Astrocyte (in vitro differentiated cells and primary cell): ENCODE measurements at regions not wholly inside any gene's neighbourhood (a gene's known extent, or its start where the extent isn't known, plus 50 kb on each side); places are given as distances from the start of the nearest gene placed in this dataset.

Source experiments
- DNase-seq: peaks from one replicate; pipeline ENCODE4 v3.0.0-alpha.2; 2010; ENCODE audit warnings: low read depth
- FAIRE-seq: peaks from 2 replicates; lab custom pipeline; 2011; peaks lifted over from hg19 to GRCh38; lab: Jason Lieb, UNC
- H2AFZ ChIP-seq: 2 replicates; pipeline ENCODE4 v1.6.0; 2012; ENCODE audit warnings: low read depth, low read length, inconsistent platforms
- H3K27ac ChIP-seq: 2 replicates; pipeline ENCODE4 v1.5.1; 2011; ENCODE audit warnings: low read depth, low read length, inconsistent platforms
- H3K27me3 ChIP-seq: 2 replicates; pipeline ENCODE4 v1.6.0; 2011; ENCODE audit warnings: low read length, inconsistent platforms; ENCODE audit not compliant: insufficient read depth
- H3K36me3 ChIP-seq: 2 replicates; pipeline ENCODE4 v1.5.1; 2011; ENCODE audit warnings: low read length, inconsistent platforms; ENCODE audit not compliant: insufficient read depth
- H3K4me1 ChIP-seq: 2 replicates; pipeline ENCODE4 v1.5.1; 2011; ENCODE audit warnings: low read length, inconsistent platforms; ENCODE audit not compliant: insufficient read depth
- H3K4me2 ChIP-seq: 2 replicates; pipeline ENCODE4 v1.6.0; 2012; ENCODE audit warnings: low read length, inconsistent platforms
- H3K4me3 ChIP-seq: 2 replicates; pipeline ENCODE4 v1.5.1; 2011; ENCODE audit warnings: low read depth, mild to moderate bottlenecking, low read length, inconsistent platforms; ENCODE audit not compliant: insufficient read depth
- H3K79me2 ChIP-seq: 2 replicates; pipeline ENCODE4 v1.6.0; 2012; ENCODE audit warnings: mild to moderate bottlenecking, low read length, inconsistent platforms; ENCODE audit not compliant: insufficient read depth
- H3K9ac ChIP-seq: 2 replicates; pipeline ENCODE4 v1.6.0; 2012; ENCODE audit warnings: mild to moderate bottlenecking, low read length, inconsistent platforms
- H3K9me3 ChIP-seq: 2 replicates; pipeline ENCODE4 v1.5.1; 2012; ENCODE audit warnings: low read depth, mild to moderate bottlenecking, low read length, inconsistent platforms; ENCODE audit not compliant: insufficient read depth
- H4K20me1 ChIP-seq: 2 replicates; pipeline ENCODE4 v1.6.0; 2012; ENCODE audit warnings: low read length, inconsistent platforms; ENCODE audit not compliant: insufficient read depth
- H3K27ac Mint-ChIP-seq: one replicate; pipeline ENCODE4 v1.8.0; 2021; ENCODE audit warnings: mild to moderate bottlenecking, mixed read lengths; ENCODE audit not compliant: unreplicated experiment
- H3K27me3 Mint-ChIP-seq: one replicate; pipeline ENCODE4 v1.8.0; 2021; ENCODE audit warnings: low read depth, mixed read lengths; ENCODE audit not compliant: unreplicated experiment
- H3K36me3 Mint-ChIP-seq: one replicate; pipeline ENCODE4 v1.8.0; 2021; ENCODE audit warnings: low read depth, mixed read lengths; ENCODE audit not compliant: unreplicated experiment
- H3K4me1 Mint-ChIP-seq: one replicate; pipeline ENCODE4 v1.8.0; 2021; ENCODE audit warnings: low read depth, mixed read lengths; ENCODE audit not compliant: unreplicated experiment
- H3K4me3 Mint-ChIP-seq: one replicate; pipeline ENCODE4 v1.8.0; 2021; ENCODE audit warnings: mild to moderate bottlenecking, moderate library complexity, mixed read lengths; ENCODE audit not compliant: unreplicated experiment
- H3K9me3 Mint-ChIP-seq: one replicate; pipeline ENCODE4 v1.8.0; 2021; ENCODE audit warnings: mild to moderate bottlenecking, mixed read lengths; ENCODE audit not compliant: unreplicated experiment
- EZH2 ChIP-seq: IDR thresholded peaks from 2 replicates; pipeline ENCODE4 v1.6.1; 2012; ENCODE audit warnings: mild to moderate bottlenecking, low read length, inconsistent platforms; ENCODE audit not compliant: insufficient read depth
- TF ChIP-seq, protein P1 (sequence below): IDR thresholded peaks from 2 replicates; pipeline ENCODE4 v1.5.1; 2011; ENCODE audit warnings: low read depth, mild to moderate bottlenecking, inconsistent platforms, low read length, moderate library complexity; ENCODE audit not compliant: insufficient read depth

DNA sequence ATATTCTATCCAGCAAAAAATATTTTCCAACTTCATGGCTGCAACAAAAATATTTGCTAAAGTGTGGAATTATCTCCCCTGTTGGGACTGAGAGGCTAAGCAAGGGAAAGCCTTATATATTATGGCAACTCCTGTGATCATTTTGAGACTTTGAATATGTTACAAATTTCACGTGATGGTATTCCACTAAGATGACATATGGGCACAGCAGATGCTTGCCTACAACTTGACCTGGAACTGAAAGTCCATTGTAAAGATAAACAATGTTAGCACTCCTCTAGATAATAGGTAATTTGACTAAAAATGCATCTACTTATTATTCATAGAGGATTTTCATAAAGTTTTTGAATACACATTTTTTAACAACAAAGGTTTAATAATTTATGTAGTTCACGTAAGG, 1141.5 kb upstream of the CDH6 start:
- Mint-ChIP-seq H3K9me3 (no peaks in the 10 kb centered on the region), H3K27ac (no peak overlapping the region), H3K36me3 (no peaks in the 10 kb centered on the region), H3K4me1 (no peaks in the 10 kb centered on the region), H3K4me3 (no peak overlapping the region), H3K27me3 (no peaks in the 10 kb centered on the region)
- Histone ChIP-seq H4K20me1 (no peaks in the 10 kb centered on the region), H3K9ac (no peak overlapping the region), H3K27me3 (no peaks in the 10 kb centered on the region), H3K9me3 (no peaks in the 10 kb centered on the region), H3K4me1 (no peaks in the 10 kb centered on the region), H3K4me2 (no peak overlapping the region), H3K4me3 (no peak overlapping the region), H2AFZ (no peak overlapping the region), H3K36me3 (no peaks in the 10 kb centered on the region), H3K79me2 (no peaks in the 10 kb centered on the region), H3K27ac (no peak overlapping the region)
- FAIRE-seq, result no peak
- no peak for DNase-seq
- no peak for TF ChIP-seq EZH2
- TF ChIP-seq, protein P1, sequence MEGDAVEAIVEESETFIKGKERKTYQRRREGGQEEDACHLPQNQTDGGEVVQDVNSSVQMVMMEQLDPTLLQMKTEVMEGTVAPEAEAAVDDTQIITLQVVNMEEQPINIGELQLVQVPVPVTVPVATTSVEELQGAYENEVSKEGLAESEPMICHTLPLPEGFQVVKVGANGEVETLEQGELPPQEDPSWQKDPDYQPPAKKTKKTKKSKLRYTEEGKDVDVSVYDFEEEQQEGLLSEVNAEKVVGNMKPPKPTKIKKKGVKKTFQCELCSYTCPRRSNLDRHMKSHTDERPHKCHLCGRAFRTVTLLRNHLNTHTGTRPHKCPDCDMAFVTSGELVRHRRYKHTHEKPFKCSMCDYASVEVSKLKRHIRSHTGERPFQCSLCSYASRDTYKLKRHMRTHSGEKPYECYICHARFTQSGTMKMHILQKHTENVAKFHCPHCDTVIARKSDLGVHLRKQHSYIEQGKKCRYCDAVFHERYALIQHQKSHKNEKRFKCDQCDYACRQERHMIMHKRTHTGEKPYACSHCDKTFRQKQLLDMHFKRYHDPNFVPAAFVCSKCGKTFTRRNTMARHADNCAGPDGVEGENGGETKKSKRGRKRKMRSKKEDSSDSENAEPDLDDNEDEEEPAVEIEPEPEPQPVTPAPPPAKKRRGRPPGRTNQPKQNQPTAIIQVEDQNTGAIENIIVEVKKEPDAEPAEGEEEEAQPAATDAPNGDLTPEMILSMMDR, result no peak

DNA sequence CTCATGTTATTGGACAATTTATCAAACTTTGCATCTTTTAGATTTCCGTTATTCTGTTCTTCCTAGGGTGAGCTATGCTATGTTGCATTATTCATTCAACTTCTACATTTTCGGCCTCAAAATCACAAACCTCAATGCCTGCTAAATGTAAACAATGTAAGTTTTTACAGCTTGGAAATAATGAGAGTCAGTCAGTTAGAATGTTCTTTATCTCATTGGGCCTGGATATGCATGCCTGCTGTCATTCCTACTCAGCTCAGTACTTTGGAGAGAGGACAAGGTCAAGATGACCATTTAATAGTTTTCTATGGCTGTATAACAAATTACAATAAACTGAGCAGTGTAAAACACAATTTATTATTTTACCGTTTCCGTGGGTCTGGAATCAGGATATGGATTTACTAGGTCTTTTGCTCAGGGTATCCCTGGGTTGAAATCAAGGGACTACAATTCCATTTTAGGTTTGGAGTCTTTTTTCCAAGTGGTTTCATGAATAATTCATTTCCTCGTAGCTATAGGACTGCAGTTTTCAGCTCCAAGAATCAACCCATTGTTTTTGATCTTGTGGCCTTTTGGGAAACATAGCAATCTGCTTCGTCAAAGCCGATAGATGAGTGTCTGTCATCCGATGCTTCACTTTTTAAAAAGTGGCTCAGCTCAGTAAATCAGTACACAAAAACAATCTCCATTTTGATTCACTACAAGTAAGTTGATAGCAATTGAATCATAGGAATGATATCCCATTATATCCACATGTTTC, 1143.2 kb upstream of the CDH6 start:
- Histone ChIP-seq H3K4me2 (no peak overlapping the region), H2AFZ (no peak overlapping the region), H3K9me3 (no peaks in the 10 kb centered on the region), H3K36me3 (no peaks in the 10 kb centered on the region), H4K20me1 (no peaks in the 10 kb centered on the region), H3K27ac (peak overlapping the region; percentile 37), H3K79me2 (no peaks in the 10 kb centered on the region), H3K4me1 (no peaks in the 10 kb centered on the region), H3K9ac (peak overlapping the region; percentile 13), H3K27me3 (no peaks in the 10 kb centered on the region), H3K4me3 (no peak overlapping the region)
- no peak for TF ChIP-seq EZH2
- TF ChIP-seq, protein P1, result no peak
- FAIRE-seq (no peak), DNase-seq (peak; percentile 42)
- Mint-ChIP-seq H3K9me3 (no peaks in the 10 kb centered on the region), H3K4me3 (no peak overlapping the region), H3K36me3 (no peaks in the 10 kb centered on the region), H3K27me3 (no peaks in the 10 kb centered on the region), H3K4me1 (no peaks in the 10 kb centered on the region), H3K27ac (no peak overlapping the region)

DNA sequence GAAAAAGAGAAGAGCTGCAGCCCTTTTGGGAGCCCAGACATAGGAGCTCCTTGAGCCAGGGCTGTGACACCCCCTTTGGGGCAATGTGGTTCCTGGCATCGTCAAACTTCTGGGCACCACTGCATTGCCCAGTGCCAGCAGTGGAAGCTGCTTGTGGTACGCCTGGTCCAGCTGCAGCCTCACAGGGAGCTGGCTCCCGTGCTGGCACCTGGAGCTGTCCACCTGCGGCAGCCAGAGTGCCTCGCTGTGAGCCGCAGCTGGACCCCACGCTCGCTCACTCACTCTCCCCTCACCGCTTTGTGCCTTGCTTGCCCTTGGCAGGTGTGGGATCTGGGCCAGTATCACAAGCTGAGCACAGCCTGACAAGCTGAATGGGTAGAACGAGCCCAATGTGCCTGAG, 1150.8 kb upstream of the CDH6 start:
- Histone ChIP-seq H3K4me1 (no peaks in the 10 kb centered on the region), H3K4me2 (no peak overlapping the region), H4K20me1 (no peaks in the 10 kb centered on the region), H3K27ac (no peak overlapping the region), H3K36me3 (no peaks in the 10 kb centered on the region), H2AFZ (no peak overlapping the region), H3K79me2 (no peaks in the 10 kb centered on the region), H3K27me3 (no peaks in the 10 kb centered on the region), H3K9me3 (no peaks in the 10 kb centered on the region), H3K9ac (no peak overlapping the region), H3K4me3 (no peak overlapping the region)
- no peaks in the 10 kb centered on the region for H3K9me3 Mint-ChIP-seq
- H3K4me1 Mint-ChIP-seq, result no peaks in the 10 kb centered on the region
- DNase-seq (no peak), FAIRE-seq (no peak)
- no peaks in the 10 kb centered on the region for H3K27me3 Mint-ChIP-seq
- TF ChIP-seq EZH2, result no peak
- TF ChIP-seq, protein P1, result no peak
- H3K36me3 Mint-ChIP-seq, result no peaks in the 10 kb centered on the region
- no peak overlapping the region for H3K4me3 Mint-ChIP-seq
- no peak overlapping the region for H3K27ac Mint-ChIP-seq
